Neural crest cell (in vitro differentiated cells): ENCODE measurements at regions not wholly inside any gene's neighbourhood (a gene's known extent, or its start where the extent isn't known, plus 50 kb on each side); places are given as distances from the start of the nearest gene placed in this dataset.

Experiments
- DNase-seq: peaks from one replicate; pipeline ENCODE4 v3.0.0; 2021; ENCODE audit warnings: low read depth, mixed read lengths, low spot score
- H3K27ac Mint-ChIP-seq: one replicate; pipeline ENCODE4 v1.8.0; 2021; ENCODE audit warnings: mild to moderate bottlenecking, mixed read lengths; ENCODE audit not compliant: unreplicated experiment
- H3K27me3 Mint-ChIP-seq: 2 replicates; pipeline ENCODE4 v1.8.0; 2021; ENCODE audit warnings: low read depth, mild to moderate bottlenecking, mixed read lengths
- H3K36me3 Mint-ChIP-seq: 2 replicates; pipeline ENCODE4 v1.8.0; 2021; ENCODE audit warnings: low read depth, mild to moderate bottlenecking, mixed read lengths
- H3K4me1 Mint-ChIP-seq: 2 replicates; pipeline ENCODE4 v1.8.0; 2021; ENCODE audit warnings: mixed read lengths
- H3K4me3 Mint-ChIP-seq: one replicate; pipeline ENCODE4 v1.8.0; 2021; ENCODE audit warnings: mild to moderate bottlenecking, mixed read lengths
- H3K9me3 Mint-ChIP-seq: 2 replicates; pipeline ENCODE4 v1.8.0; 2021; ENCODE audit warnings: mixed read lengths
- CTCF ChIP-seq: fragments of 200-600 bp; sonication (generic); conservative IDR thresholded peaks from 2 replicates; pipeline ENCODE4 v1.5.0; 2021; ENCODE audit warnings: antibody characterized with exemption, mild to moderate bottlenecking

GRCh38 chr2:83842421-83842820 lies 616.7 kb downstream of the SUCLG1 start:
- H3K4me3 Mint-ChIP-seq = no peak overlapping the region
- TF ChIP-seq CTCF = no peak
- H3K27ac Mint-ChIP-seq = no peak overlapping the region
- no peaks in the 10 kb centered on the region for H3K27me3 Mint-ChIP-seq
- no peaks in the 10 kb centered on the region for H3K4me1 Mint-ChIP-seq
- no peaks in the 10 kb centered on the region for H3K9me3 Mint-ChIP-seq
- H3K36me3 Mint-ChIP-seq = no peaks in the 10 kb centered on the region
- DNase-seq = no peak

- no peaks in the 10 kb centered on the region for H3K4me1 Mint-ChIP-seq
- no peak for DNase-seq
- H3K4me3 Mint-ChIP-seq = no peak overlapping the region
Measured at GRCh38 chr2:83837823-83838222, 621.3 kb downstream of the SUCLG1 start.

GRCh38 chr2:83827618-83828017 lies 631.5 kb downstream of the SUCLG1 start:
- no peaks in the 10 kb centered on the region for H3K4me1 Mint-ChIP-seq
- TF ChIP-seq CTCF = peak; percentile 37
- no peak for DNase-seq

More at GRCh38 chr2:83837823-83838222, 621.3 kb downstream of the SUCLG1 start:
- H3K27me3 Mint-ChIP-seq = no peaks in the 10 kb centered on the region
- no peak overlapping the region for H3K27ac Mint-ChIP-seq
- no peaks in the 10 kb centered on the region for H3K9me3 Mint-ChIP-seq
- TF ChIP-seq CTCF = no peak
- H3K36me3 Mint-ChIP-seq = no peaks in the 10 kb centered on the region

GRCh38 chr2:83826577-83826976 lies 632.5 kb downstream of the SUCLG1 start:
- H3K27ac Mint-ChIP-seq = no peak overlapping the region
- no peak for TF ChIP-seq CTCF
- H3K36me3 Mint-ChIP-seq = no peaks in the 10 kb centered on the region
- no peaks in the 10 kb centered on the region for H3K4me1 Mint-ChIP-seq
- DNase-seq = no peak
- no peak overlapping the region for H3K4me3 Mint-ChIP-seq
- no peaks in the 10 kb centered on the region for H3K27me3 Mint-ChIP-seq
- peaks cover 3% of the 10 kb centered on the region for H3K9me3 Mint-ChIP-seq

More at GRCh38 chr2:83827618-83828017, 631.5 kb downstream of the SUCLG1 start:
- Mint-ChIP-seq H3K27ac (no peak overlapping the region), H3K27me3 (no peaks in the 10 kb centered on the region), H3K4me3 (no peak overlapping the region), H3K9me3 (peaks cover 3% of the 10 kb centered on the region), H3K36me3 (no peaks in the 10 kb centered on the region)

GRCh38 chr2:83823229-83823628 lies 635.9 kb downstream of the SUCLG1 start:
- no peaks in the 10 kb centered on the region for H3K27me3 Mint-ChIP-seq
- no peak overlapping the region for H3K4me3 Mint-ChIP-seq
- no peaks in the 10 kb centered on the region for H3K9me3 Mint-ChIP-seq
- H3K27ac Mint-ChIP-seq = no peak overlapping the region
- no peaks in the 10 kb centered on the region for H3K4me1 Mint-ChIP-seq
- no peaks in the 10 kb centered on the region for H3K36me3 Mint-ChIP-seq
- TF ChIP-seq CTCF = no peak
- DNase-seq = no peak

GRCh38 chr2:83817511-83817910 lies 641.6 kb downstream of the SUCLG1 start:
- H3K4me3 Mint-ChIP-seq = no peak overlapping the region
- peak; percentile 58 for TF ChIP-seq CTCF
- no peaks in the 10 kb centered on the region for H3K27me3 Mint-ChIP-seq
- H3K9me3 Mint-ChIP-seq = no peaks in the 10 kb centered on the region
- no peak for DNase-seq
- no peaks in the 10 kb centered on the region for H3K36me3 Mint-ChIP-seq
- H3K4me1 Mint-ChIP-seq = no peaks in the 10 kb centered on the region
- H3K27ac Mint-ChIP-seq = no peak overlapping the region
